HG03521 (cell line): ENCODE measurements at regions not wholly inside any gene's neighbourhood (a gene's known extent, or its start where the extent isn't known, plus 50 kb on each side); places are given as distances from the start of the nearest gene placed in this dataset.
"Not testable (repeated sequence)": the region's sequence is repeated elsewhere in the genome, so short reads cannot be mapped to it uniquely, and the experiment has no call there.

Experiments
- ATAC-seq: cut with Tn5 transposase; IDR thresholded peaks from one replicate; pipeline ENCODE4 v1.9.1; 2021; ENCODE audit warnings: mild to moderate bottlenecking, moderate library complexity; ENCODE audit not compliant: unreplicated experiment

DNA sequence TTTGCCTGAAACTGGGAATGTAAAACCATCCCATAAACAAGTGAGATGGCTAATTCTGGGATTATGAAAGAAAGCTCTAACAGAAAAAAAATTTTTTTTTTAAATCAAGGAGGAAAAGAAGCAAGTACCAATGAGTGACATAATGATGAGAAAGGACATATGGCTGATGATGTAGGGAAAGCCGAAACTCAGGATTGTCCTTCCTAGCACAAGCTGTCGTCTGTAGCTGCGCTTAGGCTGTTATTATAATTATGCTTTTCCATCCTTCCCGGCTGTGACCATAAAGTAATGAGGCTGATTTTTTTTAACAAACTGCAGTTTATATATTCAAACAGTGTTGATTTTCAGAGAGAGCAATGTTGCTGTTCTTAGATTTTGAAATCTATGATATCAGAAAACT lies 209.8 kb upstream of the NOCT start:
- ATAC-seq = no peak

- ATAC-seq = no peak
Observed at GRCh38 chr4:138804711-138805110, 210.9 kb upstream of the NOCT start.

DNA sequence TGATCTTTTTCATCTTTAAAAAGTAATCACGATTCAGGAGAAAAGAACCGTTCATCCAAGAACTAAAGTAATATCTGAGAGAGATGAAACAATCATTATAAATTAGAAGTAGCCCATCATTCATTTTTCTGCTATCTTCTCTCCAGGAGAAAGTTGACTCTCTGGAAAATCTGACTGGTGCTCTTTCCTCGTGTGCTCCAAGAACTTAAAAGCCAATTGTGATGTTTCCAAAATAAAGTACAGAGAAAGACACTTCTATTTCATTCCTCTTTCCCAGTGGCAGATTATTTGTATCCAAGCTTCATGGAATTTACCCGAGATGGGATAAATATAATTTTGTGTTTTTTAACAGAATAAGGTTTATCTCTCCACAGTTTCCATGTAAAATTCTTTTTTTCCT lies 212.5 kb upstream of the NOCT start:
- no peak for ATAC-seq

GRCh38 chr4:138802499-138802898 lies 213.1 kb upstream of the NOCT start:
- no peak for ATAC-seq

DNA sequence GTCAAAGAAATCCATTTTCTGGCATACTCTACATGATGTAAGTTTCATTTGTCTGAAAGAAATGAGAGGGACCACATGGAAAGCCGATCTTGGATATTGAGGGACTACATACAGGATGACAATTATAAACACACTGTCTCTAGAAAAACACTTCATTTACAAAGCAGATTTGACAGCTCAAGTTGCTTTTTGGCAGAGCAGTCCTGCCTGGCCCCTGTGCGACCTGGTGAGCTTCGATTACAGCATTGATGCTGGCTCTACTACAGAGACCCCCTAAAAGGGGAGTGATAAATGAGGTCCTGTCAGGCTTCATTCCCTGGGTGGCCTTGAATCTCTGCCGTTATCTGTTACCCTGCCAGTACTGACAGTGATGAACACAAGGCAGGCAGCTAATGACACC lies 215.2 kb upstream of the NOCT start:
- ATAC-seq = no peak

GRCh38 chr4:138798404-138798803 lies 217.2 kb upstream of the NOCT start:
- ATAC-seq = no peak

- ATAC-seq = no peak
Observed at GRCh38 chr4:138797646-138798045, 217.9 kb upstream of the NOCT start.

DNA sequence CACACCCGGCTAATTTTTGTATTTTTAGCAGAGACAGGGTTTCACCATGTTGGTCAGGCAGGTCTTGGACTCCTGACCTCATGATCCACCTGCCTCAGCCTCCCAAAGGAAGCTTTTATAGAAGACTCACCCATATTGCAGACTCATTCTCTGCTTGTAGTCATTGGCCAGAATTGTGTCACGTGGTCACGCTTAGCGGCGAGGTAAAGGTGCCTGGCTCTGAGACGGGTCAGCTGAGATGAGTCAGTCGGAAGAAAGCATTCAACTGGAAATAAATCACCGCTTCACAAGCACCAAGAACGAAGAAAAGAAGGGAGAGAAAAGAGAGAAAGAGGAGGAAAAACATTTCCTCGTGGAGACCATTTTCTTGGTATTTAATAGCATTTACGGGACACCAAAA lies 218.8 kb upstream of the NOCT start:
- no peak for ATAC-seq

GRCh38 chr4:138790706-138791340 lies 224.8 kb upstream of the NOCT start:
- no peak for ATAC-seq

- no peak for ATAC-seq
Observed at GRCh38 chr4:138789796-138790195, 225.8 kb upstream of the NOCT start.

DNA sequence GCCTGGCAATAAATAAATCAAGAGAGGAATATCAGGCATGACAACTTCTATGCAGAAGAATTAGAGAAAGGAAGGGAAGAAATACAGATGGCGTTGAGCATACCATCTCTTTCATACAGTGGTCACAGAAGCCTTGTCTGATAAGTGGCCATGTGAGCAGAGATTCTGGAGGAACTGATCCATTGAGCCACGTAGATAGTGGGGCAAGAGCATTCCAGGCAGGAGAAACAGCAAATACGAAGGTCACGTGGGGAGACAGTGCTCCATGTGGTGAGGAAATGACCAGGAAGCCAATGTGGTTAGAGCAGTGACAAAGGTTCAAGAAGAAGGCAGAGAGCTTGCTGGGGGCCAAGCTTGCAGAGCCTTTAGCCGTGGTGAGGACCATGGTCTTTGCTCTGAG lies 226.7 kb upstream of the NOCT start:
- ATAC-seq = no peak

- ATAC-seq = no peak
Observed at GRCh38 chr4:138788267-138788790, 227.3 kb upstream of the NOCT start.

DNA sequence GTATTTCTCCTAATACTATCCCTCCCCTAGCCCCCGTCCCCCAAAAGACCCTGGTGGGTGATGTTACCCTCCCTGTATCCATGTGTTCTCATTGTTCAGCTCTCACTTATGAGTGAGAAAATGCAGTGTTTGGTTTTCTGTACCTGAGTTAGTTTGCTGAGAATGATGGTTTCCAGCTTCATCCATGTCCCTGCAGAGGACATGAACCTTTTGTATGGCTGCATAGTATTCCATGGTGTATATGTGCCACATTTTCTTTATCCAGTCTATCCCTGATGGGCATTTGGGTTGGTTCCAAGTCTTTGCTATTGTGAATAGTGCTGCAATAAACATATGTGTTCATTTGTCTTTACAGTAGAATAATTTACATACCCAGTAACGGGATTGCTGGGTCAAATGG lies 235.8 kb upstream of the NOCT start:
- not testable (repeated sequence) for ATAC-seq

- ATAC-seq = no peak
Observed at GRCh38 chr4:138775890-138776289, 239.7 kb upstream of the NOCT start.

DNA sequence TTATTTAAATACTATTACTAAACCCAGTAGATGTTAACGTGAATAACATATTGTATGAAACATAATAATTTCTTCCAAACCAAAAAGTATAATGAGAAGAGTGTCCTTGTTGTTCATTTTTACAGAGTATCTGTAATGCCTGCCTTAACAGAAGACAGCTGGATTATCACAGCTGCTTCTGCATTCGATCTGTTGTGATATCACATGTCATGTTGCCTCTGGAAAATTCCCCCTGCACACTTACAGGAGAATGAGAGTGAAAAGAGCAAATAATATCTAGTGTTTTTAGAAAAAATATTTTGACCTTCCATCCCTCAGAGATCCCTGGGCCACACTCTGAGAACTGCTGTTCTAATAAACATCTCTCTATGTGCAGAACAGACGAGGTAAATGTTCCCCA lies 240.1 kb upstream of the NOCT start:
- ATAC-seq = no peak

DNA sequence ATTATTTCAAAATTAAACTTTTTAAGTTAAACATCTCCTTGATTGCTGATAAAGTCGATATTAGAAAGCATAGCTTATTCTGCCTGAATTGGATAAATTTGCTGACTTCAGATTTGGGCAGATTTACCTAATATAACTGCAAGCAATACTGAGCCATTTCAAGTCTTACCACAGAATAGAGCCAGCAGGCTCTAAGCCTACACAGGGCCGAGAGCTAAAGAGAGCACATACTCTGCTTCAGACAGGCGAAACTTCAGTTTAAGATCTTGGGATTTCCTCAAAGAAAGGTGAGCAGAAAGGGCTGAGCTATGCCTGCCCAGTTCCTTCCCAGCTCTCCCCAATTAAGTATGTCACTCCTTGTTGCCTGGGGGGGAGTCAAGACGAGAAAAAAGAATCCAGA lies 240.6 kb upstream of the NOCT start:
- no peak for ATAC-seq

DNA sequence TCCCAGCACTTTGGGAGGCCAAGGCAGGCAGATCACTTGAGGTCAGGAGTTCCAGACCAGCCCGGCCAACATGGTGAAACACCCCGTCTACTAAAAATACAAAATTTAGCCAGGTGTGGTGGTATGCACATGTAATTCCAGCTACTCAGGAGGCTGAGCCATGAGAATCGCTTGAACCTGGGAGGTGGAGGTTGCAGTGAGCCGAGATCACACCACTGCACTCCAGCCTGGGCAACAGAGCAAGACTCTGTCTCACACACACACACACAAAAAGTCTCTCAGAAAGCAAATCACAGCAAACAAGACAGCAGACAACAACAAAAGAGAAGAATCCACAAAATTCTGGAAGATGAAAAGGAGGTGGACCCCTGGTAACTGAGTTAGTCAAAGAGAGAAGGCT lies 241.5 kb upstream of the NOCT start:
- ATAC-seq = not testable (repeated sequence)

DNA sequence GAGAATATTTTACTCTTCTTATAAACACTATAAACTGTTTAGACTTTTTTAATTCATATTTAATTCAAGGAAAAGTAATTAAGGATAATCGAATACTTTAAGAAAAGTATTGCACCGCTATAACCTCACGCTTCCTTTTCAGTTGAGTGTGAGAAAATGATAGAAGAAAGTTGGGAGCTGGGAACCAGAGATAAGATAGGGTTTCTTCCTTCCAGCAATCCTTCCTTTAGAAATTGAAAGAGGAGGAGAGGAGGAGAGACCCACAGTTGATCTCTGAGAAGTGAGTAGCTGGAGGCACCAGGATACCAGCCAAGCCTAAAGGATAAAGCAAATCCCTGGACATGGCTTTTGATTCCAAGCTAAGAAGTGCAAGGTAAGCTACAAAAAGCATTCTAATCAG lies 242.3 kb upstream of the NOCT start:
- no peak for ATAC-seq

- ATAC-seq = no peak
Observed at GRCh38 chr4:138772366-138772765, 243.2 kb upstream of the NOCT start.

- no peak for ATAC-seq
Observed at GRCh38 chr4:138770818-138771217, 244.8 kb upstream of the NOCT start.

DNA sequence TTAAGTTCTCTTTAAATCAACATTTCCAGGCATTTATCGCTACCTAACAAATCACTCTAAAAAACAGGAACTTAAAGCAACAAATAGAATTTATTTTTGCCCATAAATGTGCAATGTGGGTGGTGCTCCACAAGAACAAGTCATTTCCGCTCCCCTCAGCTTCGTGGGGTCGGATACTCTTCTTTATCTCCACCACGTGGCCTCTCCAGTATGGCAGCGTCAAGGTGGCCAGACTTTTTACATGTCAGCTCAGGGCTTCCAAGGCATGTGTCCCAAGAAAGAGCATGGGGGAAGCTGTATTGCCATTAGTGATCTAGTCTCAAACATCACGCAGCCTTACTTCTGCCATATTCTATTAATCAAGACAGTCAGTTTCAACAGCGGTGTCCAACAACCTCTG lies 249.2 kb upstream of the NOCT start:
- ATAC-seq = no peak

DNA sequence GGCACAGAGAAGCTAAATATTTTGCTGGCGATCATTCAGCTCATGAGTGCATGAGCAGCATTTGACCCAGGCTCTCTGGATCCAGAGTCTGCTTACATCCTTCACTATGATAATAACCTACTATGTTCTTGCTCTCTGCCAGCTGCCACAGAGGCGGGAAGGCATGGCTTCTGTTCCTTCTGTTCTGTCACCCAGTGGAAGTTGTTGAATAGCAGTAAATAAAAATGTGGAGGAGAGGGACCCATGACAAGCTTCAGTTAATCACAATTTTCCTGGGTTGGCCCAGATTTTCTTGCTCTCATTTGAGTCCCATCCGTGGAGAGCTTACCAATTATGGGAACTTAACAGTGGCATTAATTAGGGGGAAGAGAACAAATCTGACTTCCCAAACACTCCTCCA lies 250.1 kb upstream of the NOCT start:
- ATAC-seq = no peak

DNA sequence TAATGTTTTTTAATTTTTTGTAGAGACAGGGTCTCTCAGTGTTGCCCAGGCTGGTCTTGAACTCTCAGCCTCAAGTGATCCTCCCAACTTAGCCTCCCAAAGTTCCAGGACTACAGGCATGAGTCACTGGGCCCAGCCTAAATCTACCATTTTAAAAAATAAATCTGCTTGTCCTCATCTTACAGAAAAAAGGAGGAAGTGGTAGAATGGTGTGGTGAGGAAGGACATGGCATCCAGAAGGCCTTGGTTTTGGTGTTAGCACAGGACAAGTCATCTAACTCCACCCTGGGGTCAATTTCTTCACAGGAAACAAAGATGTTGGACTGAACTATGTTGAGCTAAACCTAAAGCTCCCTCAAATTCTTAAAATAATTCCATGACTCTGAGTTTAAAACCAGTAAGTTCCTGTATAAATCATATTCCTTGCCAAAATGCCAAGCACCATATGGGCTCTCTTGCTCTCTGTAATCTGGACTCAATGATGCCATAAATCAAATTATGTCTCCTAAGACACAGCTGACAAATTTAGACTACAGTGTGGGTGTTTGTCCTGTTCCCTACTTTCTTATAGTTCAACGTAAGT lies 253.9 kb upstream of the NOCT start:
- ATAC-seq = no peak
